ENCODE measurements at regions not wholly inside any gene's neighbourhood (a gene's known extent, or its start where the extent isn't known, plus 50 kb on each side); places are given as distances from the start of the nearest gene placed in this dataset.

GRCh38 chr10:31693491-31693890 is 235.1 kb downstream of the ARHGAP12 start:
- TF ChIP-seq, protein P1, sequence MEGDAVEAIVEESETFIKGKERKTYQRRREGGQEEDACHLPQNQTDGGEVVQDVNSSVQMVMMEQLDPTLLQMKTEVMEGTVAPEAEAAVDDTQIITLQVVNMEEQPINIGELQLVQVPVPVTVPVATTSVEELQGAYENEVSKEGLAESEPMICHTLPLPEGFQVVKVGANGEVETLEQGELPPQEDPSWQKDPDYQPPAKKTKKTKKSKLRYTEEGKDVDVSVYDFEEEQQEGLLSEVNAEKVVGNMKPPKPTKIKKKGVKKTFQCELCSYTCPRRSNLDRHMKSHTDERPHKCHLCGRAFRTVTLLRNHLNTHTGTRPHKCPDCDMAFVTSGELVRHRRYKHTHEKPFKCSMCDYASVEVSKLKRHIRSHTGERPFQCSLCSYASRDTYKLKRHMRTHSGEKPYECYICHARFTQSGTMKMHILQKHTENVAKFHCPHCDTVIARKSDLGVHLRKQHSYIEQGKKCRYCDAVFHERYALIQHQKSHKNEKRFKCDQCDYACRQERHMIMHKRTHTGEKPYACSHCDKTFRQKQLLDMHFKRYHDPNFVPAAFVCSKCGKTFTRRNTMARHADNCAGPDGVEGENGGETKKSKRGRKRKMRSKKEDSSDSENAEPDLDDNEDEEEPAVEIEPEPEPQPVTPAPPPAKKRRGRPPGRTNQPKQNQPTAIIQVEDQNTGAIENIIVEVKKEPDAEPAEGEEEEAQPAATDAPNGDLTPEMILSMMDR (IDR thresholded peaks at IDR 0.05), result no peak
- TF ChIP-seq POLR2A (IDR thresholded peaks at IDR 0.05), result no peak
- no peak for TF ChIP-seq POLR2AphosphoS5 (IDR thresholded peaks at IDR 0.05)
